MM.1S (cell line): ENCODE measurements at regions not wholly inside any gene's neighbourhood (a gene's known extent, or its start where the extent isn't known, plus 50 kb on each side); places are given as distances from the start of the nearest gene placed in this dataset.

Experiments used
- DNase-seq: peaks from one replicate; pipeline ENCODE4 v3.0.0-alpha.2; 2015
- H2AFZ ChIP-seq: fragments of 300-600 bp; sonication (generic); 2 replicates; pipeline ENCODE4 v1.6.0; 2016; ENCODE audit warnings: antibody characterized with exemption, low read length
- H3F3A ChIP-seq: fragments of 300-600 bp; sonication (generic); 2 replicates; pipeline ENCODE4 v1.6.1; 2016; ENCODE audit warnings: mild to moderate bottlenecking, antibody characterized with exemption, low read length, moderate library complexity, mixed read lengths; ENCODE audit not compliant: insufficient read depth
- H3K27ac ChIP-seq: fragments of 300-600 bp; sonication (generic); 2 replicates; pipeline ENCODE4 v1.5.1; 2016; ENCODE audit warnings: mild to moderate bottlenecking, low read length
- H3K27me3 ChIP-seq: fragments of 300-600 bp; sonication (generic); replicated peaks from 2 replicates; pipeline ENCODE4 v1.6.0; 2016; ENCODE audit warnings: low read length; ENCODE audit not compliant: insufficient read depth
- H3K36me3 ChIP-seq: fragments of 300-600 bp; sonication (generic); replicated peaks from 2 replicates; pipeline ENCODE4 v1.6.1; 2016; ENCODE audit warnings: mild to moderate bottlenecking, low read length, mixed read lengths; ENCODE audit not compliant: insufficient read depth
- H3K4me1 ChIP-seq: fragments of 300-600 bp; sonication (generic); 2 replicates; pipeline ENCODE4 v1.6.1; 2016; ENCODE audit warnings: low read length, mixed read lengths
- H3K4me2 ChIP-seq: fragments of 300-600 bp; sonication (generic); 2 replicates; pipeline ENCODE4 v1.6.0; 2016; ENCODE audit warnings: low read depth, low read length
- H3K4me3 ChIP-seq: fragments of 300-600 bp; sonication (generic); 2 replicates; pipeline ENCODE4 v1.5.1; 2016; ENCODE audit warnings: low read length, mixed read lengths
- H3K79me2 ChIP-seq: fragments of 300-600 bp; sonication (generic); 2 replicates; pipeline ENCODE4 v1.6.1; 2016; ENCODE audit warnings: mixed run types, low read length, mixed read lengths
- H3K9ac ChIP-seq: fragments of 300-600 bp; sonication (generic); 2 replicates; pipeline ENCODE4 v1.6.1; 2016; ENCODE audit warnings: low read length, mixed read lengths
- H3K9me2 ChIP-seq: fragments of 300-600 bp; sonication (generic); replicated peaks from 2 replicates; pipeline ENCODE4 v1.6.1; 2016; ENCODE audit warnings: mild to moderate bottlenecking, low read length, mixed read lengths; ENCODE audit not compliant: insufficient read depth
- H3K9me3 ChIP-seq: fragments of 300-600 bp; sonication (generic); replicated peaks from 2 replicates; pipeline ENCODE4 v1.6.1; 2016; ENCODE audit warnings: mild to moderate bottlenecking, low read length, mixed read lengths; ENCODE audit not compliant: insufficient read depth
- H4K20me1 ChIP-seq: fragments of 300-600 bp; sonication (generic); 2 replicates; pipeline ENCODE4 v1.6.1; 2016; ENCODE audit warnings: mild to moderate bottlenecking, low read length, moderate library complexity, mixed read lengths; ENCODE audit not compliant: insufficient read depth
- CTCF ChIP-seq: fragments of 300-600 bp; sonication (generic); IDR thresholded peaks from 2 replicates; pipeline ENCODE4 v1.5.1; 2016; ENCODE audit warnings: antibody characterized with exemption, low read length, mixed read lengths
- EZH2 ChIP-seq: fragments of 300-600 bp; sonication (generic); optimal IDR thresholded peaks from 2 replicates; pipeline ENCODE3; 2017; ENCODE audit warnings: low read depth, mild to moderate bottlenecking, antibody characterized with exemption, low read length, mixed read lengths
- EZH2phosphoT487 ChIP-seq: fragments of 300-600 bp; sonication (generic); IDR thresholded peaks from 2 replicates; pipeline ENCODE4 v1.6.1; 2018; ENCODE audit warnings: antibody characterized with exemption, low read length

- Histone ChIP-seq H3K27me3 (no peaks in the 10 kb centered on the region), H3K4me3 (no peak overlapping the region), H3K9me3 (no peaks in the 10 kb centered on the region), H3K9ac (no peak overlapping the region), H3F3A (no peaks in the 10 kb centered on the region), H3K79me2 (no peaks in the 10 kb centered on the region), H3K27ac (no peak overlapping the region), H4K20me1 (no peaks in the 10 kb centered on the region), H3K36me3 (no peaks in the 10 kb centered on the region), H2AFZ (no peak overlapping the region), H3K4me1 (no peaks in the 10 kb centered on the region), H3K9me2 (no peaks in the 10 kb centered on the region), H3K4me2 (no peak overlapping the region)
- DNase-seq = no peak
- TF ChIP-seq EZH2phosphoT487 (no peak), CTCF (no peak), EZH2 (no peak)
Measured at GRCh38 chr5:165349735-165350134, 1844.3 kb downstream of the MAT2B start.

- Histone ChIP-seq H3K9me2 (no peaks in the 10 kb centered on the region), H3K27ac (no peak overlapping the region), H3K79me2 (no peaks in the 10 kb centered on the region), H3K9me3 (no peaks in the 10 kb centered on the region), H3K4me3 (no peak overlapping the region), H3K4me1 (no peaks in the 10 kb centered on the region), H4K20me1 (no peaks in the 10 kb centered on the region), H3K4me2 (no peak overlapping the region), H3K27me3 (no peaks in the 10 kb centered on the region), H2AFZ (no peak overlapping the region), H3K36me3 (no peaks in the 10 kb centered on the region), H3K9ac (no peak overlapping the region), H3F3A (no peaks in the 10 kb centered on the region)
- DNase-seq = no peak
- TF ChIP-seq CTCF = no peak
- no peak for TF ChIP-seq EZH2phosphoT487
- no peak for TF ChIP-seq EZH2
Measured at GRCh38 chr5:165351342-165351741, 1845.9 kb downstream of the MAT2B start.

- Histone ChIP-seq H3K4me3 (peak overlapping the region; percentile 47), H3K9me3 (no peaks in the 10 kb centered on the region), H3K9ac (no peak overlapping the region), H3K4me1 (peaks cover 21% of the 10 kb centered on the region), H4K20me1 (no peaks in the 10 kb centered on the region), H3K79me2 (no peaks in the 10 kb centered on the region), H3F3A (peaks cover 16% of the 10 kb centered on the region), H3K36me3 (no peaks in the 10 kb centered on the region), H3K27me3 (no peaks in the 10 kb centered on the region), H3K4me2 (peak overlapping the region; percentile 67), H3K9me2 (no peaks in the 10 kb centered on the region), H2AFZ (0 out of 2 replicates have a peak overlapping the region, but pooled peaks have one; percentile 28), H3K27ac (peak overlapping the region; percentile 60; the same call in 1 of the 2 replicates)
- peak; percentile 62 for DNase-seq
- TF ChIP-seq EZH2 (no peak), EZH2phosphoT487 (no peak), CTCF (no peak)
Measured at GRCh38 chr5:165360366-165360765, 1854.9 kb downstream of the MAT2B start.
